ENCODE measurements at regions not wholly inside any gene's neighbourhood (a gene's known extent, or its start where the extent isn't known, plus 50 kb on each side); places are given as distances from the start of the nearest gene placed in this dataset.

DNA sequence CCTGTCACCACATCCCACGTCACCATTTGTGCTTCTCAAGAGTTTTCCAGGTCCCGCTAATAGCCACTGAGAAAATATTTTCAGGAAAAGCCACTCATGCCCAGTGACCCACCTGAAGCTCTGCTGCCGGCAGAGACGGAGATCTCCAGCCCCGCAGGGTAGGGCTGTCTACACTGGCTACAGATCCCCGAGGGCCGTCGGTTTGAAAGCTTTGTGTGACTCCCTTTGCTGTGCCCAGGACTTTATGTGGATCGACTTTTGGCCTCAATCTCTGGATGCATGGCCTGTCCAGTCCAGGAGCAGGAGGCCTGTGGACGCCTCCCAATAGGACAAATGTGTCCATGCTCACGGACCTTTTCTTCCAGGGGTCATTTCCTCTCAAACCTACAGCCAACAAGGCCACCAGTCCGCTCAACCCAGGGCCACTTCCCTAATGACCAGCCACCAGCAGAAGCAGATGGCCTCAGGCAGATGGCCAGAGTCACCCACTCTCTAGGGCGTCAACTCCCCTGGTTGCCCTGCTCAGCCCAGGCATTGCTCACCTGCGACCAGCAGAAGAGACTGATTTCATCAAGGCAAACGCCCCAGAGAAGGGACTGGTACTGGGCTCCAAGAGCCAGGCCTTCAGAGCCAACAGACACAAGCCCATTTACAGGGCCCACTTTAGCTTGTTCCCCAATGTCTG lies 76.4 kb downstream of the OAT start:
- TF ChIP-seq, protein P1, sequence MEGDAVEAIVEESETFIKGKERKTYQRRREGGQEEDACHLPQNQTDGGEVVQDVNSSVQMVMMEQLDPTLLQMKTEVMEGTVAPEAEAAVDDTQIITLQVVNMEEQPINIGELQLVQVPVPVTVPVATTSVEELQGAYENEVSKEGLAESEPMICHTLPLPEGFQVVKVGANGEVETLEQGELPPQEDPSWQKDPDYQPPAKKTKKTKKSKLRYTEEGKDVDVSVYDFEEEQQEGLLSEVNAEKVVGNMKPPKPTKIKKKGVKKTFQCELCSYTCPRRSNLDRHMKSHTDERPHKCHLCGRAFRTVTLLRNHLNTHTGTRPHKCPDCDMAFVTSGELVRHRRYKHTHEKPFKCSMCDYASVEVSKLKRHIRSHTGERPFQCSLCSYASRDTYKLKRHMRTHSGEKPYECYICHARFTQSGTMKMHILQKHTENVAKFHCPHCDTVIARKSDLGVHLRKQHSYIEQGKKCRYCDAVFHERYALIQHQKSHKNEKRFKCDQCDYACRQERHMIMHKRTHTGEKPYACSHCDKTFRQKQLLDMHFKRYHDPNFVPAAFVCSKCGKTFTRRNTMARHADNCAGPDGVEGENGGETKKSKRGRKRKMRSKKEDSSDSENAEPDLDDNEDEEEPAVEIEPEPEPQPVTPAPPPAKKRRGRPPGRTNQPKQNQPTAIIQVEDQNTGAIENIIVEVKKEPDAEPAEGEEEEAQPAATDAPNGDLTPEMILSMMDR (IDR thresholded peaks at IDR 0.05; ENCODE audit: extremely low read depth, insufficient read depth, missing control alignments) = no peak
- no peak for DNase-seq (ENCODE audit: low spot score)
- in situ Hi-C loops (cut with MboI; ENCODE audit: low pct_unique_long_range_greater_than_20kb, low sequenced_read_pairs, unreplicated experiment) = no loop called here

DNA sequence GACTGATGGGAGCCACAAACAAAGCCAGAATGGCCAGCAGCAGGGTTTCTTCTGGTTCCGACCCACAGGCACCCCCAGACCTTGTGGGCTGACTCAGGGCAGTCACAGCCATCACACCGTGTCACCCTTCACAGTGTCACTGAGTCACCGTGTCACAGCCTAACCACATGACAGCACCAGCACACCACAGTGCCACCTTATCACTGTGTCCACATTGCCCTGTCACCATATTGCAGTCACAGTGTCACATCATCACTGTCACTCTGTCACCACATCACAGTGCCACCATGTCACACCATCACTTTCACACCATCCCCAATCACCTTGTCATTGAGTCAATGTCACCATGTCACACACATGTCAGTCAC lies 77.0 kb downstream of the OAT start:
- in situ Hi-C loops (cut with MboI; ENCODE audit: low pct_unique_long_range_greater_than_20kb, low sequenced_read_pairs, unreplicated experiment) = no loop called here
- TF ChIP-seq, protein P1 (IDR thresholded peaks at IDR 0.05; ENCODE audit: extremely low read depth, insufficient read depth, missing control alignments) = no peak
- DNase-seq (ENCODE audit: low spot score) = no peak

DNA sequence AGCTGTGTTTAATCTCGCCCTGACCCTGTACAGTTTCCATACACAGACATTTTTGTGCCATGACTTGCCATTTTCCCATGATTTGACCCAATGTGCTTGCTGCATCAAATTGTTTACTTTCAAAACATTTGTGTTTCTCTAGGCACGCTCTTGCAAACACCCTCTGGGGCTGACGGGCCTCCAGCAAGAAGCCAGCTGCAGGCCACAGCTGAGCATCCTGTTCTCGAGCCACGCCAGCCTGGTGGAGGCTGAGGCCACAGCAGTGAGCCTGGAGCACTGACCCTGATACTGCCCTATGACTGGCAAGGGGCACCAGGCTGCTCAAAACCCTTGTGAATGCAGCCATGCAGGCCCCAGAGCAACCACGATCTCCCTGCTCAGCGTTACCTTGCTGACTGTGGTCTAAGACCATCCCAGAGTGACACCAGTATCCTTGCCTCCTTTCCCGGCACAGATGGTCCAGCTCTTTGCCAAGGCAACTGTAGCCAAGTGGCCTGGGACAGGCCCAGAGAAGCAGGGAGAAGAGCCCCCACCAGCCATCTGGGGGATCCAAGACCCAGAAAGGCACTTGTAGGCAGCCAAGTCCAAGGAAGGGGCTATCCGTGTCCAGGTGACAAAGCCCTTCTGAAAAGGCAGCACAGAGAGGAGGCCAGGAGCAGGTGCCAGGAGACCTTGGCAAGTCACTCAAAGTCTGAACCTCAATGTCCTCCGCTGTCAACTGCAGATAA lies 78.5 kb downstream of the OAT start:
- in situ Hi-C loops (cut with MboI; ENCODE audit: low pct_unique_long_range_greater_than_20kb, low sequenced_read_pairs, unreplicated experiment) = no loop called here
- no peak for DNase-seq (ENCODE audit: low spot score)
- TF ChIP-seq, protein P1 (IDR thresholded peaks at IDR 0.05; ENCODE audit: extremely low read depth, insufficient read depth, missing control alignments) = no peak

DNA sequence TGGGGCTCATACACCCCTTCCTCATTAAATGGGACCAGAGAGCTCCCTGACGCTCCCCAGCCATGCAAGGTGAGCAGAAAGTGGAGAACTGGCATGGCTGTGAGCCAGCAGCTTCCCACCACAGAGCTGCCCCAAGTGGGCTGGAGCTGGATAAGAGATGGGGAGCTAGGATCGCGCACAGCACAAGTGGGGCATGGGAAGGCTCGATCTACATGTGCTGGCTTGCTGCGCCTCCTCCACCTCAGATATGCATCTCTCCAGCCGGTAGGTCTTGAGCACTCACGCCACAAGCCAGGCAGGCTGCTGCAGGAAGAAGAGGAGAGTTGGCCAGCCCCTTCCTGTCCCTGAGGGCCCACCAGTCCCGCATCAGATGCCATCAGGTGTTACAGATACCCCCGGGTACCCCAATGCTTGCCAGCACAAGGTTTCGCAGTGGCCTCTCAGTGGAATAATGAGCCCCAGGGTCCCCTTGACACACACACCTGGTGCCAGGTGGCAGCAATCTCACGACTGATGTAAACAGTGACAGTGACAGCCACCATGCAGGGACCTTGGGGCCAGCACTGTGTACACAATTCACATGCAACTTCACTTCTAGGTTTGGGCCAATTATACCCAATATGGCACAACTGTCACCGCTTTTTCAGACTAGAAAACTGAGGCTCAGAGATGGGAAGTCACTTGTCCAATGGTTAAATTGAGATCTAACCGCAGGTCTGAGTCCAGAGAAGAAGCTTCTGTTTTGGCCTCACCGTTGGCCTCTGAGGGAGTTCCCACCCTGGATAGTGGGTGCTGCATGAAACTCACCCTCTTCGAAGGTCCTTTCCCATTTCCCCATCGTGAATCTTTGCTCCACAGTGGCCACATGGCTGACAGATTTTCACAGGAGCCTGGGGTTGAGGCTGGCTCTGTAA lies 79.3 kb downstream of the OAT start:
- TF ChIP-seq, protein P1 (IDR thresholded peaks at IDR 0.05; ENCODE audit: extremely low read depth, insufficient read depth, missing control alignments) = no peak
- no peak for DNase-seq (ENCODE audit: low spot score)
- in situ Hi-C loops (cut with MboI; ENCODE audit: low pct_unique_long_range_greater_than_20kb, low sequenced_read_pairs, unreplicated experiment) = no loop called here

DNA sequence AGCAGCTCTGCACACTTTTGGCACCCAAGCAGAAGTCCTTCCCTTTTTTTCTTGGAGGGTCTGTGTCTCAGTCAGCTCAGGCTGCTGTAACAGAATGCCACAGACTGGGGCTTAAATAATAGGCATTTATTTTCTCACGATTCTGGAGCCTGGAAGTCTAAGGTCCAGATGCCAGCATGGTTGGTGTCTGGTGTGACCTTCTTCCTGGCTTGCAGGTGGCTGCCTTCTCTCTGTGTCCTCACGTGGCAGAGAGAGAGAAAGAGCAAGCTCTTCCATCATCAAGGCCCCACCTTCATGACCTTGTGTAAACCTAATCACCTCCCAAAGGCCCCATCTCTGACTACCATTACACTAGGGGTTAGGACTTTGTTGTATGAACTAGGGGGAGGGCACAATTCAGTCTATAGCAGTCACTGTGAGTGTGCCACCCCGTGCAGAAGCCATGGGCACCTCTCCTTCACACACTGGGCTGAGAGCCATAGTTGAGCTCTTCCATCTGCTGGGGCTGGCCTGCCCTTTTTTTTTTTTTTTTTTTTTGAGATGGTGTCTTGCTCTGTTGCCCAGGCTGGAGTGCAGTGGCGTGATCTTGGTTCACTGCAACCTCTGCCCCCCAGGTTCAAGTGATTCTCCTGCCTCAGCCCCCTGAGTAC lies 80.3 kb downstream of the OAT start:
- in situ Hi-C loops (cut with MboI; ENCODE audit: low pct_unique_long_range_greater_than_20kb, low sequenced_read_pairs, unreplicated experiment) = no loop called here
- no peak for DNase-seq (ENCODE audit: low spot score)
- TF ChIP-seq, protein P1 (IDR thresholded peaks at IDR 0.05; ENCODE audit: extremely low read depth, insufficient read depth, missing control alignments) = no peak

DNA sequence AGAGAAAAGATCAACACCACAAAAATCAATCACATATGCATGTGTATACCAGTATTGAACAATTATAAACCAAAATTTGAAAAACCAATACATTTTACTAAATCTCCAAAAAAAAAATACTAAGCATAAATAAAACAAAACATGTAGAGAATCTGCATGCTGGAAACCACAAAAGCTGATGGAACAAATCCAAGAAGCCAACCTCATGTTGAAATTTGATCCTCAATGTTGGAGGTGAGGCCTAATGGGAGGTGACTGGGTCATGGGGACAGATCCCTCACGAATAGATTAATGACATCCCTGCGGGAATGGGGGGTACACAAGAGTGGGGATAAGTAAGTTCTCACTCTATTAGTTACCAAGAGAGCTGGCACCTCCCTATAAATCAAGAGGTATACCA lies 82.5 kb downstream of the OAT start:
- in situ Hi-C loops (cut with MboI; ENCODE audit: low pct_unique_long_range_greater_than_20kb, low sequenced_read_pairs, unreplicated experiment) = no loop called here
- TF ChIP-seq, protein P1 (IDR thresholded peaks at IDR 0.05; ENCODE audit: extremely low read depth, insufficient read depth, missing control alignments) = no peak

More for the DNA sequence above, 82.5 kb downstream of the OAT start:
- DNase-seq (ENCODE audit: low spot score) = no peak
